Adrenal gland (tissue), 9 donors: ENCODE measurements at regions not wholly inside any gene's neighbourhood (a gene's known extent, or its start where the extent isn't known, plus 50 kb on each side); places are given as distances from the start of the nearest gene placed in this dataset.

Source experiments
- DNase-seq, 7 donors: peaks; one replicate each; pipeline ENCODE4 v3.0.0-alpha.2; 2019 to 2020
- H3K27ac ChIP-seq, 5 donors: fragments of 200-600 bp; sonication (generic) in 4 of 5; 1 replicate in 3 of 5; 2 replicates in 2 of 5; pipeline versions ENCODE4 v1.5.1 to v1.8.0; 2016 to 2020; ENCODE audit warnings: mild to moderate bottlenecking in 1 of 5
- H3K27me3 ChIP-seq: fragments of 200-600 bp; 2 replicates; pipeline ENCODE4 v1.8.0; 2021
- H3K36me3 ChIP-seq, 2 donors: fragments of 200-600 bp; replicated peaks in 1 of 2; 1 replicate in 1 of 2; 2 replicates in 1 of 2; pipeline versions ENCODE4 v1.5.1 to v1.8.0; 2018 to 2022
- H3K4me1 ChIP-seq, 2 donors: fragments of 200-600 bp; replicated peaks in 1 of 2; 1 replicate in 1 of 2; 2 replicates in 1 of 2; pipeline versions ENCODE4 v1.5.1 to v1.8.0; 2018 to 2021
- H3K4me3 ChIP-seq, 4 donors: fragments of 200-600 bp; sonication (generic) in 3 of 4; one replicate each; pipeline ENCODE4 v1.5.1; 2016 to 2018
- H3K9me3 ChIP-seq, 3 donors: fragments of 200-600 bp; sonication (generic) in 1 of 3; replicated peaks in 1 of 3; 1 replicate in 2 of 3; 2 replicates in 1 of 3; pipeline versions ENCODE4 v1.5.1 to v1.8.0; 2016 to 2021
- CTCF ChIP-seq, 6 experiments: fragments of 450-650 bp in 4 of 6; fragments of 200-600 bp in 2 of 6; sonication (generic) in 1 of 6; IDR thresholded peaks; 1 replicate in 5 of 6; 2 replicates in 1 of 6; pipeline versions ENCODE4 v1.5.1 to v1.8.0; 2016 to 2021; ENCODE audit warnings: antibody characterized with exemption in 6 of 6, mild to moderate bottlenecking in 2 of 6, moderate library complexity in 1 of 6
- POLR2A ChIP-seq, 2 donors: fragments of 450-650 bp; IDR thresholded peaks; one replicate each; pipeline ENCODE4 v1.6.1; 2017; ENCODE audit warnings: antibody characterized with exemption in 2 of 2, mild to moderate bottlenecking in 2 of 2, moderate library complexity in 1 of 2
- WGBS, 4 donors: extraction: QIAGEN DNeasy Blood & Tissue Kit in 2 of 4; methylation state at CpG; one replicate each; pipeline versions ENCODE4 v1.1.5 to v1.1.7; 2013 to 2017; 5-methylcytosine and 5-hydroxymethylcytosine counted together
- intact Hi-C, 2 donors: fragments of 100-400 bp; cut with DNase I; formaldehyde crosslinking; loops; one replicate each; pipeline versions ENCODE4 v1.14.1 to v1.15.0; 2022 to 2023
- donor health status: healthy with polysubstance abuse.
- donor health status: Bipolar disorder and iron deficiency.
- donor health status: DM: yes; HTN: yes; CAD: no.
- donor health status: DM: no; HTN: no; CAD: no.
- donor health status: DM: no; HTN: no; CAD: no.

- Histone ChIP-seq H3K4me1 (no peaks in the 10 kb centered on the region), H3K27me3 (no peaks in the 10 kb centered on the region), H3K36me3 (no peaks in the 10 kb centered on the region), H3K4me3 (no peak overlapping the region), H3K9me3 (no peaks in the 10 kb centered on the region), H3K27ac (no peak overlapping the region)
- 81 to 87% (median 85%) methylated on average over 1 of the region's 1 CpG for WGBS, 4 donors
- intact Hi-C loops: no loop called here
- no peak for DNase-seq
- TF ChIP-seq CTCF (IDR thresholded peaks at IDR 0.05) (no peak), POLR2A (IDR thresholded peaks at IDR 0.05) (no peak)
Observed at GRCh38 chr5:88964831-88965230, 81.8 kb upstream of the MEF2C start.

GRCh38 chr5:88957013-88957412 lies 74.0 kb upstream of the MEF2C start:
- DNase-seq: no peak
- Histone ChIP-seq H3K27ac (no peak overlapping the region), H3K4me1 (no peaks in the 10 kb centered on the region), H3K4me3 (no peak overlapping the region), H3K9me3 (no peaks in the 10 kb centered on the region), H3K36me3 (no peaks in the 10 kb centered on the region), H3K27me3 (no peaks in the 10 kb centered on the region)
- intact Hi-C loops: no loop called here
- 64 to 81% (median 69%) methylated on average over 3 of the region's 3 CpGs for WGBS, 4 donors
- TF ChIP-seq CTCF (IDR thresholded peaks at IDR 0.05): no peak
- no peak for TF ChIP-seq POLR2A (IDR thresholded peaks at IDR 0.05)

GRCh38 chr5:88956416-88956815 lies 73.4 kb upstream of the MEF2C start:
- Histone ChIP-seq H3K36me3 (no peaks in the 10 kb centered on the region), H3K9me3 (no peaks in the 10 kb centered on the region), H3K4me3 (no peak overlapping the region), H3K4me1 (no peaks in the 10 kb centered on the region), H3K27me3 (no peaks in the 10 kb centered on the region), H3K27ac (no peak overlapping the region)
- intact Hi-C loops: no loop called here
- TF ChIP-seq CTCF (IDR thresholded peaks at IDR 0.05): no peak
- TF ChIP-seq POLR2A (IDR thresholded peaks at IDR 0.05): no peak
- WGBS, 4 donors: 87 to 92% (median 91%) methylated on average over 2 of the region's 2 CpGs
- no peak for DNase-seq

GRCh38 chr5:88955403-88955802 lies 72.4 kb upstream of the MEF2C start:
- H3K27ac ChIP-seq: no peak overlapping the region
- no peaks in the 10 kb centered on the region for H3K4me1 ChIP-seq
- DNase-seq: no peak
- 73 to 89% (median 77%) methylated on average over 4 of the region's 4 CpGs for WGBS, 4 donors
- no peak for TF ChIP-seq POLR2A (IDR thresholded peaks at IDR 0.05)
- TF ChIP-seq CTCF (IDR thresholded peaks at IDR 0.05): no peak
- H3K36me3 ChIP-seq: no peaks in the 10 kb centered on the region
- H3K27me3 ChIP-seq: no peaks in the 10 kb centered on the region
- intact Hi-C loops: no loop called here
- no peak overlapping the region for H3K4me3 ChIP-seq
- H3K9me3 ChIP-seq: no peaks in the 10 kb centered on the region
